ENCODE measurements at regions not wholly inside any gene's neighbourhood (a gene's known extent, or its start where the extent isn't known, plus 50 kb on each side); places are given as distances from the start of the nearest gene placed in this dataset.
"Not testable (repeated sequence)": the region's sequence is repeated elsewhere in the genome, so short reads cannot be mapped to it uniquely, and the experiment has no call there.

DNA sequence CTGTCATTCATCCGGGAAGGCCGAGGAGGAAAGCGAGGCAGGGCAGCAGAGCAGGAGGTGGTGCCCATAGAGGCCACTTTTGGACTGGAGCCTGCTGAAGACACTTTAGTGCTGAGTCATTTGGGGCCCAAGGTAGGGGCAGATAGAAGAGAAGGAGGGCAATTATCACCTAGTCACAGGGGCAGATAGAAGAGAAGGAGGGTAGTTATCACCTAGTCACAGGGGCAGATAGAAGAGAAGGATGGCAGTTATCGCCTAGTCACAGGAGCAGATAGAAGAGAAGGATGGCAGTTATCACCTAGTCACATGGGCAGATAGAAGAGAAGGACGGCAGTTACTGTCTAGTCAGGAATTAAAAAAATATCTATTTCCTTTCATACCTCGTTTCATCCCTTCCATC is 1372.6 kb downstream of the FOXD4L5 start:
- not testable (repeated sequence) for DNase-seq (ENCODE audit: low spot score)

DNA sequence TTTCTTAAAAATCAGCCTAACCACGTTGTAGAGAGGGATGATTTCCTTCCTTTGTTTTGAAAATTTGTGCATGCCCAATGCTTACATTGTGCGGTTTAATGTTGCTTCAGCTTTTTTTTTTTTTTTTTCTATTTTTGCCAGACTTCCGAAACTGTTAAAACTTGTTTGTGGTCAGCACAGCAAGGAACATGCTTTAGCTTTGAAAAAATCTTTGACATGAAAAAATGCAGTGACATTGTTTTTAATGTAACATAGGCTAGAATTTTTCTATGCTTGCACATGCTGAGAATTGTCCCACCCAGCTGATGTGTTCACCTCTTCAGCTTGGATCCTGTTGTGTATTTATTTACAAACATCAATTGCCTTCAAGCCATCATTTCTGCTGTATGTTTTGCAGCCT is 1375.9 kb downstream of the FOXD4L5 start:
- not testable (repeated sequence) for DNase-seq (ENCODE audit: low spot score)

- DNase-seq (ENCODE audit: low spot score): not testable (repeated sequence)
Observed at GRCh38 chr9:63899637-63900190, 1385.3 kb downstream of the FOXD4L5 start.

- not testable (repeated sequence) for DNase-seq (ENCODE audit: low spot score)
Observed at GRCh38 chr9:63881386-63881785, 1403.6 kb downstream of the FOXD4L5 start.

DNA sequence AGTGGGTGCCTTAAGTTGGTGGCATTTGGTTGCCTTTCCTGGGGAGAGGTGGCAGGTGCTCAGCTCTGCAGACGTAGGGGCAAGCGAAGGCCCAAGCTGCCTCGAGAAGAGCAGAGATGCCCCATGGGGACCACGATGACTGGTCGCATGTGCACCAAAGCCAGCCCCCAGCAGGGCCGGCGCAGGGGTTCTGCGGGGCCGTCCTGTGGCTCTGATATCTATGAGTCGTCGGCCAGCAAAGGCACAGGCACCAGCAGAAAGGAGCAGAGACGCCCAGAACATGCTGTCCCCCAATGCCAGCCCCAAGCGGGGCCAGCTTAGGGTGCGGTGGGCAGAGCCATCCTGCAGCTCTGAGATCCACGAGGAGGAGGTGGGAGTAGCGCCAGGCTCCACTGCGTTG is 1408.6 kb downstream of the FOXD4L5 start:
- not testable (repeated sequence) for DNase-seq (ENCODE audit: low spot score)

DNA sequence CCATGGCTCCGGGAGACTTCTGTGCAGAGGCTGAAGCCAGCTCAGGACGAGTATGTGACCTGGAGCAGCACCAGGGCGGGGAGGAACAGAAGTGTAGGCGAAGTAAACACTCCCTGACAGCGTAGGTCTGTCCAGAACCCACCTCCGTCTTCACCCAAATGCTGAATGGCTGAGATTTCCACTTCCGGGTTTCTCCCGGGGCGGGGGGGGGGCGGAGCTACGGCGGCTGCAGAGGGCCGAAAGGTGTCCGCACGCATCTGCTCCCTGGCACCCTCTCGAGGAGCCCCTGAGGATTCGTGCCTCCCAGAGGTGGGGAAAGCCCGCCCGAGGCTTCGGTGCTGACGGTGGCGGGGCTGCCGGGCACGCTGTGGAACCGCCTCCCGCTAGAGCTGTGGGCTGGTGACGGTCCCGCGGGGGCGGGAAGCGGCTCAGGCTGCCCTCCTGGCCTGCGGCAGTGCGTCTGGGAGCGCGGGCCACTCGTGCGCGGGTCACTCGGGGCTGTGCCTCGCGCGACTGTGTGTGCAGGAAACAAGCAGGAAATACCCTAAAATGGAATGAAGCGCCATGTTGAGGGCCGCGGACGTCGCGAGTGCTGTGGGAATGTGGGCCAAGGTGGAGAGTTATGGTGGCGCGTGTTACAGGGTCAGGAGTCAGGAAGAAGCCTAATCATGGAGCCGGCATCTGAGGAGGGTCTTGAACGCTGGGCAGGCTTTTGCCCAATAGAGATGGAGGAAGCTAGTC is 1425.4 kb downstream of the FOXD4L5 start:
- DNase-seq (ENCODE audit: low spot score): no peak

- not testable (repeated sequence) for DNase-seq (ENCODE audit: low spot score)
Observed at GRCh38 chr9:63859090-63859474, 1425.9 kb downstream of the FOXD4L5 start.

DNA sequence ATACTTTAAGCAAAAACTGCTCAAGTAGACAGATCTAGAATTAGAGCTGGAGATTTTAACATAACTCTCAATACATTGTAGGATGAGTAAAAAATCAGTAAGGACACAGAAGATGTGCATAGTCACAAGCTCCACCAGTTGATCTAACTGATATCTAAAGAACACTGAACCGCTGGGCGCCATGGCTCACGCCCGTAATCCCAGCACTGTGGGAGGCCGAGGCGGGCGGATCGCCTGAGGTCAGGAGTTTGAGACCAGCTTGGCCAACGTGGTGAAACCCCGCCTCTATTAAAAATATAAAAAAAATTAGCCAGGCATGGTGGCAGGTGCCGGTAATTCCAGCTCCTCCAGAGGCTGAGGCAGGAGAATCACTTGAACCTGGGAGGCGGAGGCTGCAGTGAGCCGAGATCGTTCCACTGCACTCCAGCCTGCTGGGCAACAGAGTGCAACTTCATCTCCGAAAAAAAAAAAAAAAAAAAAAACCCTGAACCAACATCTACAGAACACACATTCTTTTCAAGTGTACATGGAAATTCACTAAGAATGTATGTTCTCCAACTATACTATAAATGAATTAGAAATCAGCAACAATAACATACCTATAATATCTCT is 1431.8 kb downstream of the FOXD4L5 start:
- not testable (repeated sequence) for DNase-seq (ENCODE audit: low spot score)

GRCh38 chr9:63824804-63825203 is 1460.2 kb downstream of the FOXD4L5 start:
- DNase-seq (ENCODE audit: low spot score): not testable (repeated sequence)

- not testable (repeated sequence) for DNase-seq (ENCODE audit: low spot score)
Observed at GRCh38 chr9:63823375-63824201, 1461.4 kb downstream of the FOXD4L5 start.

- not testable (repeated sequence) for DNase-seq (ENCODE audit: low spot score)
Observed at GRCh38 chr9:63822615-63823374, 1462.2 kb downstream of the FOXD4L5 start.

DNA sequence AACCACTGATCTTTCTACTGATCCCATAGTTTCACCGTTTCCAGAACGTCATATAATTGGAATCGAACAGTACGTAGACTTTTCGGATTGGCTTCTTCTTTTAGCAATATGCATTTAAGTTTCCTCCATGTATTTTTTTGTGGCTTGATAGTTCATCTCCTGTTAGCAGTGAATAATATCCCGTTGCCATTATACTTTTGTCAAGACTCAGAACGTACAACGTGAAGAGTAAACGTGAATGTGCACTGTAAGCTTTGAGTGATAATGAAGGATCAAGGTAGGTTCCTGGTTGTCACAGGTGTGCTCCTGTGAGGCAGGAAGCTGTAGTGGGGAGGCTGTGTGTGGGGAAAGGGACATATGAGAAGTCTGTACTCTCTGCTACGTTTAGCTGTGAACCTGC is 1463.7 kb downstream of the FOXD4L5 start:
- not testable (repeated sequence) for DNase-seq (ENCODE audit: low spot score)

- DNase-seq (ENCODE audit: low spot score): not testable (repeated sequence)
Observed at GRCh38 chr9:63820882-63821281, 1464.1 kb downstream of the FOXD4L5 start.

DNA sequence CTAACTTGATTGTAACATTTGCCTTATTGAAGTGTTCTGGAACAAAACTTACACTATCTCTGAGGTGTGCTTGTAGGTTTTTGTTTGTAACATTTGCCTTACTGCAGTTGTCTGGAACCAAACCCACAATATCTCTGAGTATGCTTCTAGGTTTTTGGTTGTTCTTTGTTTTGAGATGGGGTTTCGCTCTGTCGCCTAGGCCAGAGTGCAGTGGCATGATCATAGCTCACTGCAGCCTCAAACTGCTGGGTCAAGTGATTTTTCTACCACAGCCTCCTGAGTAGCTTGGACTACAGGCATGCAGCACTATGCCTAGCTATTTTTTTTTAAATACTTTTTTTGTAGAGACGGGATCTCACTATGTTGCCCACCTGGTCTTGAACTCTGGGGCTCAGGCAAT is 1464.6 kb downstream of the FOXD4L5 start:
- not testable (repeated sequence) for DNase-seq (ENCODE audit: low spot score)

DNA sequence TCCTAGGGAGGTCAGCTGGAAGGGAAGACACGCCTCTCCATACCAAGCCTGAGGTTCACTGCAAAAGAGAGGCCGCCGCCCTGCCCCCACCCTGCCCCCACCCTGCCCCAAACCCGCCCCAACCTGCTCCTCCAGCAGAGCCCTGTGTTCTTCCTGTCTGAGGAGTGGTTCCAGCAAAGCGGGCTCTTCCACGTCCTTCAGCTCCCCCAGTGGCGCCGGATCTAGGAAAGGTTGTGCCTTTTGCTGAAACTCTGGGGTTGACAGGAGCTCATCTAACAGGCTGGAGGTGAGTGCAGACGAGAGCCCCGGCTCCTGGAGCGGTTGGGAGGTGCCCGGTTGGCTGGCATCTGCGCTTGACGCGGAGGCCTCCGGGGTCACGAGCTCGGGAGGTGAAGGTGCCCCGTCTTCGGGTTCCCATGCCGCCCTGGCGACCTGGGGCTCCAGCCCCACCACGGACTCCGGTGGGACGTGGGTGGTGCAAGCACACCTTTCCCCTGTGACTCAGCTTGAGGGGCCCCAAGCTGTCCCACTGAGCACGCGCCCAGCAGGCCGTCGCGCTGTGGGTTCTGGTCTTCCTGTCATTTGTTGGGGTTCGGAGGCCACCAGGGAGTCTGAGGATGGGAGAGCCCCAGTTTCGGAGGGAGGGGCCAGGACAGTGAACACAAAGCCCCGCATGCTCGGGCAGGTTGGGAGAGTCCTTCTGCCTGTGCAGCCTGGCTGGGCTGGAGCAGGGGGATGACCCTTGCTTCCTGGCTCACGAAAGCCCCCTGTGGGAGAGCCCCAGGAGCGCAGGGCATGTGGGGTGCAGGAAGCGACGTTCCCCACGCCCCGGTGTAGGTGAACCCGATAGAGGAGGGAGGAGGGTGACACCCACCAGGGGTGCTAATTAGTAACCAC is 1467.1 kb downstream of the FOXD4L5 start:
- peak; percentile 57 for DNase-seq (ENCODE audit: low spot score)

DNA sequence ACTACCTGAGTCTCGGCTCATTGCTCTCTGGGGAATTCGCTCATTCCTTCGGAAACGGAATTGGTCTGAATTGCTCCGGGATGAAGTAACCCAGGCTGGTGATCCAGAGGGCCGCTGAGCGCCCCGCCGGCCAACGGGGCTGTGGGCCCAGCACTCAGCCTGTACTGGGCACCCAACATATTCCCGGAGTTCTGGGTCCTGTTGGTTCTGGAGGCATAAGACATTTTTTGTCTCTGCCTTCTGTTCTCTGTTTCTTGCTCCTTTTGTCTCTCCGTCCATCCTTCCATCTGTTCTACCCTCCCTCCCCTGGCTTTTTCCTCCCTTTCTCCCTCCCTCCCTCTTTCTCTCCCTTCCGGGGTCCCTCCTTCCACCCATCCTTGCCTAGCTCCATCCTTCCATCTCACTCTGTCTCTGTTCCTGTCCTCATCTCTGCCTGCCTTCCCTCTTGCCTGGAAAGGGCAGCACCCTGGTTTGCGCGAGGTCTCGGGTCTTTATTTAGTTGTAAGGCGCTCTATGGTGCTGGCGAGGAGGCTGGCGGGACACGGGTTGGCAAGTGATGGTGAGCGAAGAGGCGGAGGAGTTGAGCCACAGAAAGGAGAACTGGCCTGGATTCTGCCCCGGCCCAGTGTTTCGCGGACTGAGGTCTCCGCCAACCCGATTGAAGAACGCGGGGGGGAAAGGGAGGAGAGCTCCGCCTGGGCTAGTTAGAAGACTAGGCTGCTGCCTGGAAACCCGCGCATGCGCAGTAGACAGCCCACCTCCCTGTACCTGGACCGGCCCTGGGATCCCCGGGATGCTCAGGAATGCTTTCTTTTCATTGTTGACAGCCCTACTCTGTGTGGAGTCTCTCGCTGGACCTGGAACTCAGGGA is 1468.0 kb downstream of the FOXD4L5 start:
- peak; percentile 73 for DNase-seq (ENCODE audit: low spot score)

DNA sequence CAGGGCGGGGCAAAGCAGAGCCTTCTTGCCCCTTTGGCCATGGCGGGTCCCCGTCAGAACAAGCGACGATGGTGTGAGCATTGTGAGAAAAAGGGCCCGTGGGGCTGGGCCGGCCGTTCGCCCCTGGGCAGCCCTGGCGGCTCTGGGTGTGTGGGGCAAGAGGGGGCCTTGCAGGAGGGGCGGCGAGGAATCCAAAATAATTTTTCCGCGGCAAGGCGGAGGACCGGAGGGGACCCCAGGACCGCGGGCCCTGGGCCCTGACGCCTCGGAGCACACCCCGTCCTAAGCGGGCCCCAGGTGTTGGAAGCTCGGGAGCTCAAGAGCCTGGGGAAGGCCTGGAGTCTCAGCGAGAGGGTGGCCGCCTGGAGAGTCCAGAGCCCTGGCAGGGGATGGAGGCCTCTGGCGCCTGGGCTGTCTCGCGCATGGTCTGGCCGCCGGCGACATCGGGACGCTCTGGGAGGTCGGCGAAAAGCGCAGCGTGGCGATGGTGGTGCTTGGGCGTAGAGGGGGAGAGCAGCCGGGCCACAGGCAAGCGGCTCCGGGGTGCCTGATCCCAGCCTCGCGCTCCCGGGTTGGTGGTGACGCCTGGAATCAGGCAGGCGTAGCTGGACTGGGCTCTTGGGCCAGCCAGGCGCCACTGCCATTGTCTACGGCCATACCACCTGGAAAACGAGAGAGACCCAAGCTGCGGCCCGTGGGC is 1469.9 kb downstream of the FOXD4L5 start:
- DNase-seq (ENCODE audit: low spot score): not testable (repeated sequence)

- not testable (repeated sequence) for DNase-seq (ENCODE audit: low spot score)
Observed at GRCh38 chr9:63813391-63814021, 1471.5 kb downstream of the FOXD4L5 start.

Data from mucosa of gallbladder (tissue), 1 donor.